ENCODE measurements at regions not wholly inside any gene's neighbourhood (a gene's known extent, or its start where the extent isn't known, plus 50 kb on each side); places are given as distances from the start of the nearest gene placed in this dataset.

GRCh38 chr6:12410946-12411345 is 120.8 kb downstream of the EDN1 start:
- CTCF ChIA-PET, result no interaction called here
- H3K4me3 Mint-ChIP-seq, result no peak overlapping the region
- no peaks in the 10 kb centered on the region for H3K4me1 Mint-ChIP-seq
- H3K36me3 Mint-ChIP-seq (ENCODE audit: low read depth), result no peaks in the 10 kb centered on the region
- H3K27ac Mint-ChIP-seq, result no peak overlapping the region
- H3K27me3 Mint-ChIP-seq, result peaks cover 16% of the 10 kb centered on the region
- H3K9me3 Mint-ChIP-seq (ENCODE audit: low read depth), result no peaks in the 10 kb centered on the region
- intact Hi-C loops (cut with DNase I, micrococcal nuclease), result no loop called here
- ATAC-seq, result no peak
- DNase-seq, result no peak
- POLR2A ChIA-PET, result no interaction called here

GRCh38 chr6:12414096-12414675 is 124.0 kb downstream of the EDN1 start:
- ChIA-PET CTCF (no interaction called here), POLR2A (no interaction called here)
- no peaks in the 10 kb centered on the region for H3K4me1 Mint-ChIP-seq
- H3K27ac Mint-ChIP-seq, result no peak overlapping the region
- ATAC-seq (no peak), DNase-seq (no peak)
- H3K4me3 Mint-ChIP-seq, result no peak overlapping the region
- intact Hi-C loops (cut with DNase I, micrococcal nuclease), result no loop called here
- no peaks in the 10 kb centered on the region for H3K36me3 Mint-ChIP-seq (ENCODE audit: low read depth)
- H3K9me3 Mint-ChIP-seq (ENCODE audit: low read depth), result peaks cover 8% of the 10 kb centered on the region
- peaks cover 9% of the 10 kb centered on the region for H3K27me3 Mint-ChIP-seq

- DNase-seq (no peak), ATAC-seq (no peak)
- intact Hi-C loops (cut with DNase I, micrococcal nuclease), result no loop called here
- Mint-ChIP-seq H3K36me3 (ENCODE audit: low read depth) (no peaks in the 10 kb centered on the region), H3K4me1 (no peaks in the 10 kb centered on the region), H3K9me3 (ENCODE audit: low read depth) (peaks cover 8% of the 10 kb centered on the region), H3K27me3 (peaks cover 6% of the 10 kb centered on the region), H3K27ac (no peak overlapping the region), H3K4me3 (no peak overlapping the region)
- CTCF ChIA-PET, result no interaction called here
- POLR2A ChIA-PET, result no interaction called here
These were observed 125.9 kb downstream of the EDN1 start for GRCh38 chr6:12415980-12416598.

- H3K27ac Mint-ChIP-seq, result no peak overlapping the region
- ATAC-seq, result no peak
- DNase-seq, result no peak
- POLR2A ChIA-PET, result no interaction called here
- H3K4me1 Mint-ChIP-seq, result no peaks in the 10 kb centered on the region
- CTCF ChIA-PET, result no interaction called here
- H3K4me3 Mint-ChIP-seq, result no peak overlapping the region
- peaks cover 8% of the 10 kb centered on the region for H3K9me3 Mint-ChIP-seq (ENCODE audit: low read depth)
- H3K27me3 Mint-ChIP-seq, result peaks cover 2% of the 10 kb centered on the region
- H3K36me3 Mint-ChIP-seq (ENCODE audit: low read depth), result no peaks in the 10 kb centered on the region
- intact Hi-C loops (cut with DNase I, micrococcal nuclease), result no loop called here
These were observed 127.0 kb downstream of the EDN1 start for GRCh38 chr6:12417191-12417590.

GRCh38 chr6:12418946-12419345 is 128.8 kb downstream of the EDN1 start:
- Mint-ChIP-seq H3K4me3 (no peak overlapping the region), H3K27me3 (peaks cover 1% of the 10 kb centered on the region), H3K4me1 (no peaks in the 10 kb centered on the region), H3K9me3 (ENCODE audit: low read depth) (peaks cover 8% of the 10 kb centered on the region), H3K27ac (no peak overlapping the region), H3K36me3 (ENCODE audit: low read depth) (no peaks in the 10 kb centered on the region)
- ChIA-PET POLR2A (no interaction called here), CTCF (no interaction called here)
- no peak for DNase-seq
- intact Hi-C loops (cut with DNase I, micrococcal nuclease), result no loop called here
- ATAC-seq, result no peak

- Mint-ChIP-seq H3K27me3 (peaks cover 2% of the 10 kb centered on the region), H3K27ac (no peak overlapping the region), H3K4me3 (no peak overlapping the region), H3K36me3 (ENCODE audit: low read depth) (no peaks in the 10 kb centered on the region), H3K4me1 (no peaks in the 10 kb centered on the region), H3K9me3 (ENCODE audit: low read depth) (peaks cover 8% of the 10 kb centered on the region)
- POLR2A ChIA-PET, result no interaction called here
- intact Hi-C loops (cut with DNase I, micrococcal nuclease), result no loop called here
- CTCF ChIA-PET, result no interaction called here
- no peak for DNase-seq
- no peak for ATAC-seq
These were observed 129.6 kb downstream of the EDN1 start for GRCh38 chr6:12419631-12420272.

- Mint-ChIP-seq H3K36me3 (ENCODE audit: low read depth) (no peaks in the 10 kb centered on the region), H3K27ac (no peak overlapping the region), H3K9me3 (ENCODE audit: low read depth) (peaks cover 8% of the 10 kb centered on the region), H3K27me3 (peaks cover 2% of the 10 kb centered on the region), H3K4me1 (no peaks in the 10 kb centered on the region), H3K4me3 (no peak overlapping the region)
- DNase-seq, result no peak
- CTCF ChIA-PET, result no interaction called here
- intact Hi-C loops (cut with DNase I, micrococcal nuclease), result no loop called here
- ATAC-seq, result no peak
- POLR2A ChIA-PET, result no interaction called here
These were observed 130.5 kb downstream of the EDN1 start for GRCh38 chr6:12420626-12421025.

- Mint-ChIP-seq H3K4me1 (no peaks in the 10 kb centered on the region), H3K27me3 (peaks cover 2% of the 10 kb centered on the region), H3K4me3 (no peak overlapping the region), H3K36me3 (ENCODE audit: low read depth) (no peaks in the 10 kb centered on the region), H3K27ac (no peak overlapping the region), H3K9me3 (ENCODE audit: low read depth) (peaks cover 8% of the 10 kb centered on the region)
- DNase-seq (no peak), ATAC-seq (no peak)
- CTCF ChIA-PET, result no interaction called here
- intact Hi-C loops (cut with DNase I, micrococcal nuclease), result no loop called here
- POLR2A ChIA-PET, result no interaction called here
These were observed 131.4 kb downstream of the EDN1 start for GRCh38 chr6:12421596-12421995.

GRCh38 chr6:12422848-12423247 is 132.7 kb downstream of the EDN1 start:
- intact Hi-C loops (cut with DNase I, micrococcal nuclease), result no loop called here
- Mint-ChIP-seq H3K9me3 (ENCODE audit: low read depth) (peaks cover 8% of the 10 kb centered on the region), H3K4me1 (no peaks in the 10 kb centered on the region), H3K36me3 (ENCODE audit: low read depth) (no peaks in the 10 kb centered on the region), H3K4me3 (no peak overlapping the region), H3K27me3 (peaks cover 2% of the 10 kb centered on the region), H3K27ac (no peak overlapping the region)
- ChIA-PET CTCF (interaction anchor here (0.8 kb wide), 1 partner anchor 118 kb away, joined by 4 read pairs; no protein-coding TSS in a partner anchor), POLR2A (no interaction called here)
- no peak for ATAC-seq
- no peak for DNase-seq

- no peak for DNase-seq
- Mint-ChIP-seq H3K4me1 (no peaks in the 10 kb centered on the region), H3K36me3 (ENCODE audit: low read depth) (no peaks in the 10 kb centered on the region), H3K27me3 (peaks cover 2% of the 10 kb centered on the region), H3K4me3 (no peak overlapping the region), H3K27ac (no peak overlapping the region), H3K9me3 (ENCODE audit: low read depth) (peaks cover 4% of the 10 kb centered on the region)
- intact Hi-C loops (cut with DNase I, micrococcal nuclease), result no loop called here
- ChIA-PET POLR2A (no interaction called here), CTCF (no interaction called here)
- ATAC-seq, result no peak
These were observed 133.7 kb downstream of the EDN1 start for GRCh38 chr6:12423832-12424231.

- no peak for DNase-seq
- CTCF ChIA-PET, result no interaction called here
- intact Hi-C loops (cut with DNase I, micrococcal nuclease), result no loop called here
- Mint-ChIP-seq H3K9me3 (ENCODE audit: low read depth) (no peaks in the 10 kb centered on the region), H3K36me3 (ENCODE audit: low read depth) (no peaks in the 10 kb centered on the region), H3K4me1 (no peaks in the 10 kb centered on the region), H3K27me3 (peaks cover 5% of the 10 kb centered on the region), H3K27ac (no peak overlapping the region), H3K4me3 (no peak overlapping the region)
- POLR2A ChIA-PET, result no interaction called here
- no peak for ATAC-seq
These were observed 136.0 kb downstream of the EDN1 start for GRCh38 chr6:12426121-12426520.

- H3K9me3 Mint-ChIP-seq (ENCODE audit: low read depth), result peaks cover 5% of the 10 kb centered on the region
- ChIA-PET CTCF (interaction anchor here (0.6 kb wide), 1 partner anchor 1482 kb away, joined by 3 read pairs; no protein-coding TSS in a partner anchor), POLR2A (no interaction called here)
- peaks cover under 1% of the 10 kb centered on the region for H3K4me1 Mint-ChIP-seq
- H3K27me3 Mint-ChIP-seq, result peaks cover 6% of the 10 kb centered on the region
- intact Hi-C loops (cut with DNase I, micrococcal nuclease), result no loop called here
- H3K27ac Mint-ChIP-seq, result no peak overlapping the region
- ATAC-seq (no peak), DNase-seq (no peak)
- peaks cover 2% of the 10 kb centered on the region for H3K36me3 Mint-ChIP-seq (ENCODE audit: low read depth)
- no peak overlapping the region for H3K4me3 Mint-ChIP-seq
These were observed 140.9 kb downstream of the EDN1 start for GRCh38 chr6:12431023-12431422.
